Mammary epithelial cell (primary cell): ENCODE measurements at regions not wholly inside any gene's neighbourhood (a gene's known extent, or its start where the extent isn't known, plus 50 kb on each side); places are given as distances from the start of the nearest gene placed in this dataset.
"Not testable (repeated sequence)": the region's sequence is repeated elsewhere in the genome, so short reads cannot be mapped to it uniquely, and the experiment has no call there.

Source experiments
- EZH2 ChIP-seq: IDR thresholded peaks from 2 replicates; pipeline ENCODE4 v1.6.1; 2012; ENCODE audit warnings: low read length, inconsistent platforms, borderline replicate concordance
- TF ChIP-seq, protein P1 (sequence below), 2 donors: IDR thresholded peaks in 1 of 2; conservative IDR thresholded peaks in 1 of 2; 2 replicates each; pipeline ENCODE4 v1.5.1; 2011 to 2012; ENCODE audit warnings: inconsistent platforms in 2 of 2, low read length in 2 of 2, mild to moderate bottlenecking in 2 of 2, control low read depth in 1 of 2, low read depth in 1 of 2; ENCODE audit not compliant: insufficient read depth in 1 of 2; ENCODE audit errors: extremely low read depth in 1 of 2

DNA sequence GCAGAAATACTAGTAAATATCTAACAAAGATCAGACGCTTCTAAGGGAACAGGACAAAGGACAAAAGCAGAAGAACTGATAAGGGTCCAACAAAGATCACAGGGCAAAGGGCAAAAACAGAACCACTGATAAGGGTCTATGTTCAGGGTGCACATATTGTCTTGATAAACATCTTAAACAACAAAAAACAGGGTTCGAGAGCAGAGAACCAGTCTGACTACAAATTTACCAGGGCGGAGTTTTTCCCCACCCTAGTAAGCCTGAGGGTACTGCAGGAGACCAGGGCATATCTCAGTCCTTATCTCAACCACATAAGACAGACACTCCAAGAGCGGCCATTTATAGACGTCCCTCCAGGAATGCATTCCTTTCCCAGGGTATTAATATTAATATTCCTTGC is 833.5 kb downstream of the BRINP3 start:
- TF ChIP-seq, protein P1, sequence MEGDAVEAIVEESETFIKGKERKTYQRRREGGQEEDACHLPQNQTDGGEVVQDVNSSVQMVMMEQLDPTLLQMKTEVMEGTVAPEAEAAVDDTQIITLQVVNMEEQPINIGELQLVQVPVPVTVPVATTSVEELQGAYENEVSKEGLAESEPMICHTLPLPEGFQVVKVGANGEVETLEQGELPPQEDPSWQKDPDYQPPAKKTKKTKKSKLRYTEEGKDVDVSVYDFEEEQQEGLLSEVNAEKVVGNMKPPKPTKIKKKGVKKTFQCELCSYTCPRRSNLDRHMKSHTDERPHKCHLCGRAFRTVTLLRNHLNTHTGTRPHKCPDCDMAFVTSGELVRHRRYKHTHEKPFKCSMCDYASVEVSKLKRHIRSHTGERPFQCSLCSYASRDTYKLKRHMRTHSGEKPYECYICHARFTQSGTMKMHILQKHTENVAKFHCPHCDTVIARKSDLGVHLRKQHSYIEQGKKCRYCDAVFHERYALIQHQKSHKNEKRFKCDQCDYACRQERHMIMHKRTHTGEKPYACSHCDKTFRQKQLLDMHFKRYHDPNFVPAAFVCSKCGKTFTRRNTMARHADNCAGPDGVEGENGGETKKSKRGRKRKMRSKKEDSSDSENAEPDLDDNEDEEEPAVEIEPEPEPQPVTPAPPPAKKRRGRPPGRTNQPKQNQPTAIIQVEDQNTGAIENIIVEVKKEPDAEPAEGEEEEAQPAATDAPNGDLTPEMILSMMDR (conservative IDR thresholded peaks at IDR 0.05 in 1 of 2, IDR thresholded peaks at IDR 0.05 in 1 of 2; ENCODE audit: extremely low read depth in 1 of 2, insufficient read depth in 1 of 2, low read depth in 1 of 2, low read length in 2 of 2) = not testable (repeated sequence)
- TF ChIP-seq EZH2 = not testable (repeated sequence)
